WTC11 (cell line): ENCODE measurements at regions not wholly inside any gene's neighbourhood (a gene's known extent, or its start where the extent isn't known, plus 50 kb on each side); places are given as distances from the start of the nearest gene placed in this dataset.

ENCODE experiments used
- ATF2 ChIP-seq: sonication (generic); formaldehyde crosslinking; IDR thresholded peaks from 2 replicates; pipeline ENCODE4 v1.8.1; 2022; ENCODE audit warnings: low read depth, missing genetic modification reagents, borderline replicate concordance
- CREM ChIP-seq: sonication (generic); formaldehyde crosslinking; IDR thresholded peaks from 2 replicates; pipeline ENCODE4 v1.8.1; 2022; ENCODE audit warnings: mild to moderate bottlenecking, missing genetic modification reagents, moderate library complexity
- CTCF ChIP-seq: fragments of 200-600 bp; IDR thresholded peaks from 2 replicates; pipeline ENCODE4 v1.8.0; 2022; ENCODE audit warnings: antibody characterized with exemption
- E2F1 ChIP-seq: sonication (generic); formaldehyde crosslinking; IDR thresholded peaks from 2 replicates; pipeline ENCODE4 v1.8.0; 2022; ENCODE audit warnings: mild to moderate bottlenecking, missing genetic modification reagents
- ETV6 ChIP-seq: sonication (generic); formaldehyde crosslinking; IDR thresholded peaks from 2 replicates; pipeline ENCODE4 v1.8.1; 2022; ENCODE audit warnings: mild to moderate bottlenecking, missing genetic modification reagents
- MLX ChIP-seq: sonication (generic); formaldehyde crosslinking; IDR thresholded peaks from 2 replicates; pipeline ENCODE4 v1.8.1; 2023; ENCODE audit warnings: mild to moderate bottlenecking, missing genetic modification reagents, moderate library complexity
- NR1H2 ChIP-seq: sonication (generic); formaldehyde crosslinking; IDR thresholded peaks from 2 replicates; pipeline ENCODE4 v1.9.0; 2021; ENCODE audit warnings: mild to moderate bottlenecking, moderate library complexity, missing genetic modification reagents
- USF1 ChIP-seq: sonication (generic); formaldehyde crosslinking; IDR thresholded peaks from 2 replicates; pipeline ENCODE4 v1.8.0; 2022; ENCODE audit warnings: mild to moderate bottlenecking, missing genetic modification reagents
- ZNF219 ChIP-seq: sonication (generic); formaldehyde crosslinking; IDR thresholded peaks from 2 replicates; pipeline ENCODE4 v1.8.0; 2023; ENCODE audit warnings: missing genetic modification reagents, mild to moderate bottlenecking, borderline replicate concordance

- TF ChIP-seq ZNF219 (CRISPR knock-in tag) = no peak
- no peak for TF ChIP-seq CTCF
- TF ChIP-seq E2F1 = no peak
- no peak for TF ChIP-seq ATF2 (CRISPR knock-in tag)
- no peak for TF ChIP-seq MLX (CRISPR knock-in tag)
- TF ChIP-seq NR1H2 (CRISPR knock-in tag) = no peak
- no peak for TF ChIP-seq CREM (CRISPR knock-in tag)
- no peak for TF ChIP-seq USF1 (CRISPR knock-in tag)
- TF ChIP-seq ETV6 = no peak
Observed at GRCh38 chr20:51134405-51134804, 111.5 kb upstream of the KCNG1 start.
